B cell (primary cell): ENCODE measurements at regions not wholly inside any gene's neighbourhood (a gene's known extent, or its start where the extent isn't known, plus 50 kb on each side); places are given as distances from the start of the nearest gene placed in this dataset.

ENCODE experiments used
- ATAC-seq: fragments of 200-7000 bp; cut with Tn5 transposase; one replicate; pipeline ENCODE4 v1.10.0; 2021; ENCODE audit warnings: low read depth, mild to moderate bottlenecking, moderate number of reproducible peaks, moderate library complexity
- CTCF ChIA-PET: fragments of 350-600 bp; sonication (Branson Sonifier 250); formaldehyde crosslinking; loops from one replicate; lab custom pipeline; 2021; ENCODE audit warnings: antibody characterized with exemption, inconsistent platforms; lab: Charles Lee
- POLR2A ChIA-PET: fragments of 350-600 bp; sonication (Branson Sonifier 250); formaldehyde crosslinking; loops from one replicate; lab custom pipeline; 2021; ENCODE audit warnings: antibody characterized with exemption; lab: Charles Lee
- DNase-seq: peaks from one replicate; pipeline ENCODE4 v3.0.0; 2013
- H2AFZ ChIP-seq: 2 replicates; pipeline ENCODE4 v1.6.1; 2012; ENCODE audit warnings: mild to moderate bottlenecking, low read depth, low read length; ENCODE audit not compliant: insufficient read depth, poor library complexity, severe bottlenecking
- H3K27ac ChIP-seq, 2 donors: 1 replicate in 1 of 2; 2 replicates in 1 of 2; pipeline ENCODE4 v1.5.1; 2012 to 2013; ENCODE audit warnings: low read length in 2 of 2, mild to moderate bottlenecking in 2 of 2, moderate library complexity in 1 of 2
- H3K27me3 ChIP-seq, 4 experiments: fragments of 200-600 bp in 1 of 4; sonication (generic) in 1 of 4; replicated peaks in 1 of 4; 1 replicate in 2 of 4; 2 replicates in 2 of 4; pipeline versions ENCODE4 v1.6.1 to v1.7.0; 2013 to 2016; ENCODE audit warnings: low read length in 3 of 4, mild to moderate bottlenecking in 2 of 4, mixed read lengths in 1 of 4, moderate library complexity in 1 of 4; ENCODE audit not compliant: insufficient read depth in 4 of 4, control insufficient read depth in 3 of 4; ENCODE audit errors: control extremely low read depth in 1 of 4
- H3K36me3 ChIP-seq, 2 experiments: replicated peaks in 1 of 2; 1 replicate in 1 of 2; 2 replicates in 1 of 2; pipeline versions ENCODE4 v1.6.1 to v1.7.1; 2013; ENCODE audit warnings: low read length in 1 of 2; ENCODE audit not compliant: insufficient read depth in 2 of 2, control insufficient read depth in 1 of 2; ENCODE audit errors: control extremely low read depth in 1 of 2, extremely low read depth in 1 of 2
- H3K4me1 ChIP-seq, 2 donors: fragments of 200-600 bp in 1 of 2; sonication (generic) in 1 of 2; 1 replicate in 1 of 2; 2 replicates in 1 of 2; pipeline versions ENCODE4 v1.5.1 to v1.6.1; 2013 to 2017; ENCODE audit warnings: low read length in 2 of 2; ENCODE audit not compliant: control insufficient read depth in 2 of 2, insufficient read depth in 2 of 2
- H3K4me2 ChIP-seq: replicated peaks from 2 replicates; pipeline ENCODE3; 2012; ENCODE audit warnings: mild to moderate bottlenecking, low read depth, low read length; ENCODE audit not compliant: poor library complexity, severe bottlenecking
- H3K4me3 ChIP-seq, 5 experiments: fragments of 200-600 bp in 1 of 5; sonication (generic) in 1 of 5; 1 replicate in 3 of 5; 2 replicates in 2 of 5; pipeline versions ENCODE4 v1.5.1 to v1.7.0; 2011 to 2016; ENCODE audit warnings: low read length in 4 of 5, mild to moderate bottlenecking in 4 of 5, low read depth in 2 of 5, control low read depth in 1 of 5, moderate library complexity in 1 of 5; ENCODE audit not compliant: insufficient read depth in 1 of 5; ENCODE audit errors: control extremely low read depth in 1 of 5, extremely low read depth in 1 of 5
- H3K79me2 ChIP-seq: fragments of 200-600 bp; sonication (generic); one replicate; pipeline ENCODE4 v1.6.0; 2016; ENCODE audit warnings: low read length; ENCODE audit not compliant: control insufficient read depth, insufficient read depth
- H3K9ac ChIP-seq: fragments of 200-600 bp; sonication (generic); 2 replicates; pipeline ENCODE4 v1.6.1; 2017; ENCODE audit warnings: mild to moderate bottlenecking, low read length, moderate library complexity
- H3K9me3 ChIP-seq, 3 donors: one replicate each; pipeline versions ENCODE4 v1.6.1 to v1.7.1; 2013; ENCODE audit warnings: low read length in 2 of 3; ENCODE audit not compliant: control insufficient read depth in 2 of 3, insufficient read depth in 1 of 3; ENCODE audit errors: control extremely low read depth in 1 of 3
- H4K20me1 ChIP-seq: 2 replicates; pipeline ENCODE4 v1.6.0; 2012; ENCODE audit warnings: mild to moderate bottlenecking, low read length; ENCODE audit not compliant: insufficient read depth, control insufficient read depth, poor library complexity, severe bottlenecking
- H3K27ac Mint-ChIP-seq: one replicate; pipeline ENCODE4 v1.8.0; 2021; ENCODE audit warnings: mixed read lengths
- H3K27me3 Mint-ChIP-seq: one replicate; pipeline ENCODE4 v1.8.0; 2021; ENCODE audit warnings: mixed read lengths
- H3K4me1 Mint-ChIP-seq: one replicate; pipeline ENCODE4 v1.8.0; 2021; ENCODE audit warnings: mixed read lengths
- H3K4me3 Mint-ChIP-seq: one replicate; pipeline ENCODE4 v1.8.0; 2021; ENCODE audit warnings: mixed read lengths
- H3K9me3 Mint-ChIP-seq: one replicate; pipeline ENCODE4 v1.8.0; 2022; ENCODE audit warnings: mixed read lengths; ENCODE audit not compliant: insufficient read depth
- CTCF ChIP-seq: fragments of 200-600 bp; IDR thresholded peaks from one replicate; pipeline ENCODE4 v1.8.0; 2022; ENCODE audit warnings: antibody characterized with exemption, mild to moderate bottlenecking
- EZH2 ChIP-seq: IDR thresholded peaks from 2 replicates; pipeline ENCODE4 v1.6.1; 2012; ENCODE audit warnings: borderline replicate concordance, low read depth, mild to moderate bottlenecking, moderate library complexity, low read length; ENCODE audit not compliant: insufficient read depth, poor library complexity, severe bottlenecking
- WGBS: methylation state at CpG from one replicate; pipeline ENCODE4 v1.1.5; 2013; ENCODE audit warnings: missing lambda C conversion rate; ENCODE audit not compliant: insufficient coverage; 5-methylcytosine and 5-hydroxymethylcytosine counted together
- intact Hi-C: fragments of 100-400 bp; cut with micrococcal nuclease; formaldehyde crosslinking; loops from one replicate; pipeline ENCODE4 v1.10.0; 2022

DNA sequence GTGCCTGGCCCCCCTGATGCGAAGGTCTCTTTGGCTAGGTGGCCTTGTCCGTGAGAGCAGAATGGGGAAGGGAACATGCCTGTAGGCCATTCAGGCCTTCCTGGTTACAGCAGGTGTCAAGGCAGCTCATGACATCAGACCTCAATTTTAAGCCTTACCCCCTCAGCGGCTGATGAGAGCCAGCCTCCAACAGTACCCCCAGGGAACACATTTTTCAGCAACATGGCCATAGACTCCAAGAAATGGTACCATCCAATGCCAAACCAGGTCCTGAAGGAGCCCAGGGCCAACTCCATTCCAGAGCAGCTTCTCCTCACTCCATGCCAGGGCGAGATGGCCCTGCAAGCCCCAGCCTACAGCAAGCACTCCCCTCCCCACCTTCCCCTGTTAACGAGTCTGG, 199.2 kb downstream of the SMAD2 start:
- Mint-ChIP-seq H3K27ac (no peak overlapping the region), H3K4me1 (no peaks in the 10 kb centered on the region), H3K27me3 (peaks cover 55% of the 10 kb centered on the region), H3K4me3 (no peak overlapping the region), H3K9me3 (no peaks in the 10 kb centered on the region)
- no peaks in the 10 kb centered on the region for H3K79me2 ChIP-seq
- H3K27me3 ChIP-seq, result peaks cover 0 to 27% (median 1%) of the 10 kb centered on the region in 4 experiments
- H3K4me1 ChIP-seq, result no peaks in the 10 kb centered on the region
- no peaks in the 10 kb centered on the region for H4K20me1 ChIP-seq
- no peaks in the 10 kb centered on the region for H3K36me3 ChIP-seq
- H3K9me3 ChIP-seq, result no peaks in the 10 kb centered on the region
- CTCF ChIA-PET, result no interaction called here
- no peak for ATAC-seq
- no peak overlapping the region for H2AFZ ChIP-seq
- POLR2A ChIA-PET, result no interaction called here
- no peak overlapping the region for H3K4me2 ChIP-seq
- TF ChIP-seq EZH2, result no peak
- no peak for TF ChIP-seq CTCF
- H3K27ac ChIP-seq, result no peak overlapping the region
- no peak overlapping the region for H3K9ac ChIP-seq
- 77% methylated on average over 5 of the region's 5 CpGs for WGBS
- no peak overlapping the region for H3K4me3 ChIP-seq
- DNase-seq, result no peak
- intact Hi-C loops, result no loop called here

GRCh38 chr18:47730795-47731194, 199.7 kb downstream of the SMAD2 start:
- Mint-ChIP-seq H3K4me1 (no peaks in the 10 kb centered on the region), H3K4me3 (no peak overlapping the region), H3K27me3 (peaks cover 51% of the 10 kb centered on the region), H3K27ac (no peak overlapping the region), H3K9me3 (no peaks in the 10 kb centered on the region)
- TF ChIP-seq EZH2, result no peak
- TF ChIP-seq CTCF, result no peak
- Histone ChIP-seq H4K20me1 (no peaks in the 10 kb centered on the region), H3K79me2 (no peaks in the 10 kb centered on the region), H3K27me3 (peaks cover 0 to 23% (median 3%) of the 10 kb centered on the region in 4 experiments), H3K9me3 (no peaks in the 10 kb centered on the region), H3K27ac (no peak overlapping the region), H3K4me2 (no peak overlapping the region), H3K4me3 (no peak overlapping the region), H2AFZ (no peak overlapping the region), H3K9ac (no peak overlapping the region), H3K4me1 (no peaks in the 10 kb centered on the region), H3K36me3 (no peaks in the 10 kb centered on the region)
- intact Hi-C loops, result no loop called here
- 56% methylated on average over 2 of the region's 5 CpGs for WGBS
- DNase-seq (no peak), ATAC-seq (no peak)
- ChIA-PET POLR2A (no interaction called here), CTCF (no interaction called here)
